Spleen (tissue), 11 donors: ENCODE measurements at regions not wholly inside any gene's neighbourhood (a gene's known extent, or its start where the extent isn't known, plus 50 kb on each side); places are given as distances from the start of the nearest gene placed in this dataset.
"Not testable (repeated sequence)": the region's sequence is repeated elsewhere in the genome, so short reads cannot be mapped to it uniquely, and the experiment has no call there.

ENCODE experiments used
- DNase-seq: peaks from one replicate; pipeline ENCODE4 v3.0.0-alpha.2; 2020
- H3K27ac ChIP-seq, 8 donors: fragments of 200-600 bp; sonication (generic) in 7 of 8; 1 replicate in 4 of 8; 2 replicates in 4 of 8; pipeline versions ENCODE4 v1.5.0 to v1.8.0; 2016 to 2021; ENCODE audit warnings: inconsistent platforms in 4 of 8, mild to moderate bottlenecking in 4 of 8, moderate library complexity in 1 of 8
- H3K27me3 ChIP-seq, 7 donors: fragments of 200-600 bp; sonication (generic) in 6 of 7; replicated peaks in 1 of 7; 1 replicate in 4 of 7; 2 replicates in 3 of 7; pipeline versions ENCODE4 v1.5.0 to v1.8.0; 2016 to 2021; ENCODE audit warnings: inconsistent platforms in 3 of 7, mild to moderate bottlenecking in 1 of 7
- H3K36me3 ChIP-seq, 6 donors: fragments of 200-600 bp; sonication (generic) in 5 of 6; 1 replicate in 4 of 6; 2 replicates in 2 of 6; pipeline versions ENCODE4 v1.5.0 to v1.8.0; 2016 to 2021; ENCODE audit warnings: inconsistent platforms in 2 of 6
- H3K4me1 ChIP-seq, 6 donors: fragments of 200-600 bp; sonication (generic) in 5 of 6; 1 replicate in 3 of 6; 2 replicates in 3 of 6; pipeline versions ENCODE4 v1.5.0 to v1.8.0; 2016 to 2021; ENCODE audit warnings: inconsistent platforms in 3 of 6
- H3K4me3 ChIP-seq, 8 donors: fragments of 200-600 bp; sonication (generic) in 7 of 8; 1 replicate in 4 of 8; 2 replicates in 4 of 8; pipeline versions ENCODE4 v1.5.0 to v1.8.0; 2016 to 2021; ENCODE audit warnings: inconsistent platforms in 4 of 8, mild to moderate bottlenecking in 4 of 8, moderate library complexity in 2 of 8
- H3K9me3 ChIP-seq, 8 donors: fragments of 200-600 bp; sonication (generic) in 7 of 8; 1 replicate in 4 of 8; 2 replicates in 4 of 8; pipeline versions ENCODE4 v1.5.0 to v1.8.0; 2016 to 2021; ENCODE audit warnings: inconsistent platforms in 4 of 8
- CTCF ChIP-seq, 11 experiments: fragments of 200-600 bp in 7 of 11; fragments of 450-650 bp in 4 of 11; sonication (generic) in 4 of 11; IDR thresholded peaks in 8 of 11; conservative IDR thresholded peaks in 3 of 11; 1 replicate in 7 of 11; 2 replicates in 4 of 11; pipeline versions ENCODE4 v1.4.0 to v1.8.0; 2016 to 2021; ENCODE audit warnings: antibody characterized with exemption in 11 of 11, inconsistent platforms in 4 of 11, mild to moderate bottlenecking in 1 of 11
- POLR2A ChIP-seq, 3 donors: fragments of 450-650 bp; IDR thresholded peaks; one replicate each; pipeline ENCODE4 v1.5.1; 2017; ENCODE audit warnings: antibody characterized with exemption in 3 of 3, mild to moderate bottlenecking in 1 of 3
- POLR2AphosphoS5 ChIP-seq, 3 donors: sonication (generic); formaldehyde crosslinking; IDR thresholded peaks; one replicate each; pipeline ENCODE4 v1.5.1; 2017; ENCODE audit warnings: antibody characterized with exemption in 3 of 3
- WGBS, 5 donors: extraction: QIAGEN DNeasy Blood & Tissue Kit in 3 of 5; methylation state at CpG; one replicate each; pipeline versions ENCODE4 v1.1.5 to v1.1.7; 2013 to 2018; 5-methylcytosine and 5-hydroxymethylcytosine counted together
- intact Hi-C: fragments of 100-400 bp; cut with DNase I; formaldehyde crosslinking; loops from one replicate; pipeline ENCODE4 v1.15.0; 2023; ENCODE audit warnings: low total_unique reads
- donor health status: healthy with polysubstance abuse.
- donor health status: DM: no; HTN: no; CAD: no; lungs with moderate emphysema.
- donor health status: DM: no; HTN: no; CAD: no.
- donor health status: Bipolar disorder and iron deficiency.
- donor health status: healthy.
- donor health status: DM: no; HTN: no; CAD: no.
- donor health status: DM: yes; HTN: yes; CAD: no.

- intact Hi-C loops: no loop called here
- TF ChIP-seq CTCF (IDR thresholded peaks at IDR 0.05 in 8 of 11, conservative IDR thresholded peaks at IDR 0.05 in 3 of 11) (no peak), POLR2A (IDR thresholded peaks at IDR 0.05) (no peak), POLR2AphosphoS5 (IDR thresholded peaks at IDR 0.05) (no peak)
- Histone ChIP-seq H3K36me3 (no peaks in the 10 kb centered on the region), H3K27ac (no peak overlapping the region), H3K9me3 (no peaks in the 10 kb centered on the region), H3K4me3 (no peak overlapping the region), H3K27me3 (no peaks in the 10 kb centered on the region), H3K4me1 (no peaks in the 10 kb centered on the region)
- 76 to 86% (median 81%) methylated on average over 2 of the region's 2 CpGs for WGBS, 5 donors
- DNase-seq: no peak
Observed at GRCh38 chr15:84108728-84109127, 126.8 kb upstream of the GOLGA6L4 start.

- no peaks in the 10 kb centered on the region for H3K4me1 ChIP-seq
- H3K27me3 ChIP-seq: no peaks in the 10 kb centered on the region
- H3K4me3 ChIP-seq: no peak overlapping the region
- no peak for DNase-seq
- no peaks in the 10 kb centered on the region for H3K36me3 ChIP-seq
- intact Hi-C loops: no loop called here
- 86 to 92% (median 91%) methylated on average over 2 of the region's 2 CpGs for WGBS, 5 donors
- H3K9me3 ChIP-seq: no peaks in the 10 kb centered on the region
- no peak overlapping the region for H3K27ac ChIP-seq
- TF ChIP-seq CTCF (IDR thresholded peaks at IDR 0.05 in 8 of 11, conservative IDR thresholded peaks at IDR 0.05 in 3 of 11) (no peak), POLR2AphosphoS5 (IDR thresholded peaks at IDR 0.05) (no peak), POLR2A (IDR thresholded peaks at IDR 0.05) (no peak)
Observed at GRCh38 chr15:84111575-84111974, 124.0 kb upstream of the GOLGA6L4 start.

- H3K4me3 ChIP-seq: no peak overlapping the region
- H3K27ac ChIP-seq: no peak overlapping the region
- no peaks in the 10 kb centered on the region for H3K36me3 ChIP-seq
- no peaks in the 10 kb centered on the region for H3K9me3 ChIP-seq
- intact Hi-C loops: no loop called here
- no peak for TF ChIP-seq POLR2A (IDR thresholded peaks at IDR 0.05)
- no peaks in the 10 kb centered on the region for H3K27me3 ChIP-seq
- DNase-seq: no peak
- no peaks in the 10 kb centered on the region for H3K4me1 ChIP-seq
Observed at GRCh38 chr15:84112025-84112424, 123.5 kb upstream of the GOLGA6L4 start.

GRCh38 chr15:84113919-84114318, 121.7 kb upstream of the GOLGA6L4 start:
- TF ChIP-seq POLR2A (IDR thresholded peaks at IDR 0.05) (no peak), CTCF (IDR thresholded peaks at IDR 0.05 in 8 of 11, conservative IDR thresholded peaks at IDR 0.05 in 3 of 11) (no peak), POLR2AphosphoS5 (IDR thresholded peaks at IDR 0.05) (no peak)

GRCh38 chr15:84114680-84115079, 120.9 kb upstream of the GOLGA6L4 start:
- H3K9me3 ChIP-seq, H3K27ac ChIP-seq, H3K4me1 ChIP-seq, intact Hi-C loops, H3K4me3 ChIP-seq, H3K27me3 ChIP-seq, DNase-seq, H3K36me3 ChIP-seq: not testable (repeated sequence)
- WGBS, 5 donors: 87 to 97% (median 93%) methylated on average over 7 of the region's 7 CpGs

More at GRCh38 chr15:84113919-84114318, 121.7 kb upstream of the GOLGA6L4 start:
- WGBS, 5 donors: 87 to 98% (median 91%) methylated on average over 5 of the region's 5 CpGs
- intact Hi-C loops: no loop called here
- Histone ChIP-seq H3K27me3 (no peaks in the 10 kb centered on the region), H3K4me1 (no peaks in the 10 kb centered on the region), H3K27ac (no peak overlapping the region), H3K36me3 (no peaks in the 10 kb centered on the region), H3K4me3 (no peak overlapping the region), H3K9me3 (no peaks in the 10 kb centered on the region)
- DNase-seq: no peak

- H3K9me3 ChIP-seq, H3K4me1 ChIP-seq, H3K27me3 ChIP-seq, H3K4me3 ChIP-seq, H3K36me3 ChIP-seq, intact Hi-C loops, H3K27ac ChIP-seq, DNase-seq: not testable (repeated sequence)
- 36 to 56% (median 50%) methylated on average over 1 of the region's 1 CpG for WGBS, 5 donors
Observed at GRCh38 chr15:84119351-84119750, 116.2 kb upstream of the GOLGA6L4 start.

GRCh38 chr15:84120903-84121302, 114.7 kb upstream of the GOLGA6L4 start:
- H3K9me3 ChIP-seq, DNase-seq, H3K4me3 ChIP-seq, intact Hi-C loops, H3K27ac ChIP-seq, H3K27me3 ChIP-seq, H3K36me3 ChIP-seq, H3K4me1 ChIP-seq: not testable (repeated sequence)
- WGBS, 5 donors: 69 to 84% (median 80%) methylated on average over 4 of the region's 4 CpGs

- H3K9me3 ChIP-seq, H3K36me3 ChIP-seq, H3K27ac ChIP-seq, H3K27me3 ChIP-seq, H3K4me3 ChIP-seq, H3K4me1 ChIP-seq, DNase-seq, intact Hi-C loops: not testable (repeated sequence)
- WGBS, 5 donors: 82 to 90% (median 86%) methylated on average over 2 of the region's 2 CpGs
Observed at GRCh38 chr15:84128706-84129105, 106.9 kb upstream of the GOLGA6L4 start.
